Erythroblast (primary cell): ENCODE measurements at regions not wholly inside any gene's neighbourhood (a gene's known extent, or its start where the extent isn't known, plus 50 kb on each side); places are given as distances from the start of the nearest gene placed in this dataset.

ENCODE experiments used
- DNase-seq, 2 experiments: peaks; one replicate each; lab custom pipeline; 2025; lab: John Stamatoyannopoulos, UW
- GATA1 ChIP-seq: IDR thresholded peaks from 2 replicates; pipeline ENCODE4 v1.6.1; 2011; ENCODE audit warnings: low read depth, mild to moderate bottlenecking, control low read depth, low read length, moderate library complexity
- POLR2A ChIP-seq: IDR thresholded peaks from 2 replicates; pipeline ENCODE4 v1.6.1; 2011; ENCODE audit warnings: mild to moderate bottlenecking, low read length

GRCh38 chr2:207387001-207387571 lies 142.7 kb upstream of the CREB1 start:
- DNase-seq: no peak
- TF ChIP-seq GATA1 (no peak), POLR2A (no peak)

GRCh38 chr2:207390302-207391095 lies 139.3 kb upstream of the CREB1 start:
- no peak for DNase-seq
- TF ChIP-seq POLR2A: no peak
- no peak for TF ChIP-seq GATA1

- TF ChIP-seq GATA1 (no peak), POLR2A (no peak)
- DNase-seq: no peak
Observed at GRCh38 chr2:207394203-207394781, 135.5 kb upstream of the CREB1 start.

- DNase-seq: peak; percentile 66 to 72
- TF ChIP-seq GATA1: no peak
- TF ChIP-seq POLR2A: no peak
Observed at GRCh38 chr2:207394812-207395534, 134.8 kb upstream of the CREB1 start.

GRCh38 chr2:207395535-207396251 lies 134.1 kb upstream of the CREB1 start:
- DNase-seq: no peak

GRCh38 chr2:207397917-207398655 lies 131.7 kb upstream of the CREB1 start:
- no peak for DNase-seq
- TF ChIP-seq POLR2A: no peak
- no peak for TF ChIP-seq GATA1

More at GRCh38 chr2:207395535-207396251, 134.1 kb upstream of the CREB1 start:
- TF ChIP-seq GATA1 (no peak), POLR2A (no peak)

GRCh38 chr2:207399301-207399700 lies 130.5 kb upstream of the CREB1 start:
- TF ChIP-seq POLR2A: no peak
- TF ChIP-seq GATA1: no peak
- no peak for DNase-seq

GRCh38 chr2:207401338-207401737 lies 128.4 kb upstream of the CREB1 start:
- DNase-seq: no peak
- no peak for TF ChIP-seq POLR2A
- TF ChIP-seq GATA1: no peak

- DNase-seq: no peak
- TF ChIP-seq POLR2A: no peak
- no peak for TF ChIP-seq GATA1
Observed at GRCh38 chr2:207403141-207403540, 126.6 kb upstream of the CREB1 start.

GRCh38 chr2:207403950-207404349 lies 125.8 kb upstream of the CREB1 start:
- no peak for TF ChIP-seq POLR2A
- TF ChIP-seq GATA1: no peak
- DNase-seq: no peak

- TF ChIP-seq POLR2A (no peak), GATA1 (no peak)
- no peak for DNase-seq
Observed at GRCh38 chr2:207405150-207405549, 124.6 kb upstream of the CREB1 start.

GRCh38 chr2:207408086-207408794 lies 121.5 kb upstream of the CREB1 start:
- TF ChIP-seq POLR2A (no peak), GATA1 (no peak)
- no peak for DNase-seq

GRCh38 chr2:207409517-207409916 lies 120.2 kb upstream of the CREB1 start:
- DNase-seq: peak; percentile 16 to 19
- TF ChIP-seq GATA1: no peak
- TF ChIP-seq POLR2A: no peak
